ENCODE measurements at regions not wholly inside any gene's neighbourhood (a gene's known extent, or its start where the extent isn't known, plus 50 kb on each side); places are given as distances from the start of the nearest gene placed in this dataset.

- Histone ChIP-seq H3K4me3 (ENCODE audit: low read length in 3 of 3) (no peak overlapping the region), H3K27me3 (ENCODE audit: control insufficient read depth, insufficient read depth, low read length) (no peaks in the 10 kb centered on the region), H3K36me3 (ENCODE audit: control insufficient read depth in 2 of 3, insufficient read depth in 3 of 3, low read length in 3 of 3) (no peaks in the 10 kb centered on the region), H3K27ac (ENCODE audit: low read depth in 2 of 2, low read length in 2 of 2) (no peak overlapping the region), H3K9ac (ENCODE audit: low read length in 3 of 3) (no peak overlapping the region), H3K4me1 (ENCODE audit: control insufficient read depth in 2 of 3, insufficient read depth in 2 of 3, low read depth in 1 of 3, low read length in 3 of 3) (no peaks in the 10 kb centered on the region), H3K9me3 (ENCODE audit: control insufficient read depth in 2 of 3, insufficient read depth in 1 of 3, low read length in 3 of 3) (no peaks in the 10 kb centered on the region)
- no peak for DNase-seq
- intact Hi-C loops (cut with DNase I) = no loop called here
- FAIRE-seq = no peak
- TF ChIP-seq CTCF (IDR thresholded peaks at IDR 0.05; ENCODE audit: borderline replicate concordance, extremely low read depth, insufficient read depth) = no peak
Measured at GRCh38 chr3:118488732-118489131, 545.9 kb downstream of the IGSF11 start.

DNA sequence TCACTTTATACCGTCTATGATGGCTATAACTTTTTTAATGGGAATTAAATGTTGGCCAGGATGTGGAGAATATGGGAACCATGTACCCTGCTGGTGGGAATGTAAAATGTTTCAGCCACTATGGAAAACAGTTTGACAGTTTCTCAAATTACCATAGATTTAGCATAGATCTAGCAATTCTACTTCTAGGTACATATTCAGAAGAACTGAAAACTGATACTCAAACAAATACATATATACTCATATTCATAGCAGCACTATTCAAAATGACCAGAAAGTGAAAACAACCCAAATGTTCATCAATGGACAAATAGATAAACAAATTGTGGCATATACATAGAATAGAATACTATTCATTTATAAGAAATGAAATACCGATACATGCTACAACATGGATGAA lies 539.4 kb downstream of the IGSF11 start:
- intact Hi-C loops (cut with DNase I) = no loop called here
- TF ChIP-seq CTCF (IDR thresholded peaks at IDR 0.05; ENCODE audit: borderline replicate concordance, extremely low read depth, insufficient read depth) = no peak
- no peaks in the 10 kb centered on the region for H3K9me3 ChIP-seq (ENCODE audit: control insufficient read depth in 2 of 3, insufficient read depth in 1 of 3, low read length in 3 of 3)
- no peak for FAIRE-seq
- no peak overlapping the region for H3K27ac ChIP-seq (ENCODE audit: low read depth in 2 of 2, low read length in 2 of 2)
- no peak for DNase-seq
- no peaks in the 10 kb centered on the region for H3K36me3 ChIP-seq (ENCODE audit: control insufficient read depth in 2 of 3, insufficient read depth in 3 of 3, low read length in 3 of 3)
- H3K4me3 ChIP-seq (ENCODE audit: low read length in 3 of 3) = no peak overlapping the region
- no peaks in the 10 kb centered on the region for H3K27me3 ChIP-seq (ENCODE audit: control insufficient read depth, insufficient read depth, low read length)
- no peaks in the 10 kb centered on the region for H3K4me1 ChIP-seq (ENCODE audit: control insufficient read depth in 2 of 3, insufficient read depth in 2 of 3, low read depth in 1 of 3, low read length in 3 of 3)
- H3K9ac ChIP-seq (ENCODE audit: low read length in 3 of 3) = no peak overlapping the region

DNA sequence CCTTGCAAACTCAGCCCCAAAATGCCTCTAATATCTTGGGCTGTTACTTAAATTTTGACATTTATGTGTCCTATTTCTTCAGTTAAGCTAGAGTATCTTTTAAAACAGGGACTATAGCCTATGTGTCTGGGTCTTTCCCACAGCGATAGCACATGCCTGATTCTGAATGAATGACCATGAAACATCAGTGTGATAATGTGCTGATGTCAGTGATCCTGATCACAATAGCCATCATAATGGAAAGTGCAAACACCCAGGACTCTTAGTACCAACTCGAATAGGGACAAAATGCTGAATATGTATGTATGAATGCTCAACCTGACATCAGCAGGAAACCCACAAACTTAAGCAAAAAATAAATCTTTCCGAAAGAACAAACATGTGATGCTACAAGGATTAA lies 537.4 kb downstream of the IGSF11 start:
- Histone ChIP-seq H3K4me3 (ENCODE audit: low read length in 3 of 3) (no peak overlapping the region), H3K36me3 (ENCODE audit: control insufficient read depth in 2 of 3, insufficient read depth in 3 of 3, low read length in 3 of 3) (no peaks in the 10 kb centered on the region), H3K27me3 (ENCODE audit: control insufficient read depth, insufficient read depth, low read length) (no peaks in the 10 kb centered on the region), H3K9me3 (ENCODE audit: control insufficient read depth in 2 of 3, insufficient read depth in 1 of 3, low read length in 3 of 3) (no peaks in the 10 kb centered on the region), H3K9ac (ENCODE audit: low read length in 3 of 3) (no peak overlapping the region), H3K4me1 (ENCODE audit: control insufficient read depth in 2 of 3, insufficient read depth in 2 of 3, low read depth in 1 of 3, low read length in 3 of 3) (peaks cover 0 to 2% (median 0%) of the 10 kb centered on the region in 3 donors), H3K27ac (ENCODE audit: low read depth in 2 of 2, low read length in 2 of 2) (no peak overlapping the region)
- DNase-seq = no peak
- FAIRE-seq = no peak
- intact Hi-C loops (cut with DNase I) = no loop called here
- TF ChIP-seq CTCF (IDR thresholded peaks at IDR 0.05; ENCODE audit: borderline replicate concordance, extremely low read depth, insufficient read depth) = no peak

DNA sequence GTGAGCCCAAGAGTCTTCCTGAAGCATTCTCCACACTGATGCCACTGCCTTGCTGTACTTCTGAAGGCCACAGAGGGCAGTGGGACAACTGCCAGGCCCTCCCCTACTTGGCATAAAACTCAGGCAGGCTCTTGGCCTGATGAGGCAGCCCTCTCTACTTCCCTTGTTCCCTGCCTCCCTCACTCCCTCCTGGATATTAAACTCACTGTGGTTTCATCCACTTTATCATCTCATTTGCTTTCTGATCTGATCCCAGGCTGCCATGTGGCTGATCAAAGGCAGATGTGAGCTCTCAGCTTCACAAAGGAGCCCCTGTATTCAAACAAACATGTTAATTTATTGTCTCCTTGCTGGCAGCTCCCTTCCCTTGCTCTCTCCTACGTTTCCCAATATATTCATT lies 533.5 kb downstream of the IGSF11 start:
- FAIRE-seq = no peak
- no peak for TF ChIP-seq CTCF (IDR thresholded peaks at IDR 0.05; ENCODE audit: borderline replicate concordance, extremely low read depth, insufficient read depth)

More for the DNA sequence above, 533.5 kb downstream of the IGSF11 start:
- H3K4me3 ChIP-seq (ENCODE audit: low read length in 3 of 3) = no peak overlapping the region
- no peak overlapping the region for H3K9ac ChIP-seq (ENCODE audit: low read length in 3 of 3)
- no peaks in the 10 kb centered on the region for H3K9me3 ChIP-seq (ENCODE audit: control insufficient read depth in 2 of 3, insufficient read depth in 1 of 3, low read length in 3 of 3)
- H3K4me1 ChIP-seq (ENCODE audit: control insufficient read depth in 2 of 3, insufficient read depth in 2 of 3, low read depth in 1 of 3, low read length in 3 of 3) = peaks cover 0 to 2% (median 0%) of the 10 kb centered on the region in 3 donors
- H3K36me3 ChIP-seq (ENCODE audit: control insufficient read depth in 2 of 3, insufficient read depth in 3 of 3, low read length in 3 of 3) = no peaks in the 10 kb centered on the region
- intact Hi-C loops (cut with DNase I) = no loop called here
- H3K27me3 ChIP-seq (ENCODE audit: control insufficient read depth, insufficient read depth, low read length) = no peaks in the 10 kb centered on the region
- peak in 4 of 5 donors; percentile 51 to 74 (median 64) for DNase-seq
- H3K27ac ChIP-seq (ENCODE audit: low read depth in 2 of 2, low read length in 2 of 2) = no peak overlapping the region

Data from kidney (tissue), 13 donors.